ENCODE measurements at regions not wholly inside any gene's neighbourhood (a gene's known extent, or its start where the extent isn't known, plus 50 kb on each side); places are given as distances from the start of the nearest gene placed in this dataset.
"Not testable (repeated sequence)": the region's sequence is repeated elsewhere in the genome, so short reads cannot be mapped to it uniquely, and the experiment has no call there.

- DNase-seq, result no peak
Measured at GRCh38 chr4:60579335-60579734, 620.8 kb upstream of the ADGRL3 start.

DNA sequence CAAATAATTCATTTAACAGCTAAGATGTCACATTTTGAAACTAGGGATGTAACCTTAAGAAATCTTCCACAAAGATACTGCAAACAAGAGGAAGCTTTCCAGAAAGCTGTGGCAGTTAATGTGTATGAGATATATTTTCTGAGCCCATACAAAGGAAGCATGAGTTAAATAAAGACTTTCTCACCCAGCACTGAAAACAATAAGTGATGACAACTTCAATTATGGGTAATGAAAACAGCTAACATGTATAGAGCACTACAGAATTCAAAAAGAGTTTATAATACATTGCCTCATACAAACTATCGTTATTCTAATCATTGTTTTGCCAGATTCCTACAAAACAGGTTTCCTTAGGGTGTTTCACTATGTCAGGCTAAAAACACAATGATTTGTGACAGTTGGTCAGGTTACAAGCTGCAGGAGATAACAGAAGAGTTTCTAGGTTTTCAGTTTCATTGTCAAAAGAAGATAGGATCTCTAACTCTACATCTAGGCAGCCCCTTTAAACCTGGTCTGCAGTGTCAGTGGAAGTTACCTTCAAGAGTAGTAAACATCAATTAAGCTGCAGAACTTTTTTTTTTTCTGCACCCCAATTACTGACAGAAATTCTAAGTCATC lies 618.1 kb upstream of the ADGRL3 start:
- DNase-seq, result no peak

DNA sequence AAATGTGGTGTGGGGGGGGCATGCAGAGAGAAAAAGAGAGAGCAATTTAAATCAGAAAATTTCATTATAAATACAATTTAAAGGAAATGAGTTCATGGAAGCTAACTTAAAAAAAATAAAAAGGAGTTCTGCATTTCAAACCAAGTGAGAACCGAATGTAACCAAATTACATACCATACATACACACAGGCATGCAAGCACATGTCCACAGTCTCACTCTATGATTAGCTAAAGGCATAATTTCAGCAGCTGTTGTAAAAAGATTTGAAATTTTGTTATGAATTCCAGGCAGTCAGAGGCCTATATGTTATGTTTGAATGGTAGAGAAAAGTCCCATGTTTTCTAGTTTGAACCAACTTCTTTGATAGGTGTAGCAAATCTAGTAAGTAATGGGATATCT lies 611.6 kb upstream of the ADGRL3 start:
- no peak for DNase-seq

DNA sequence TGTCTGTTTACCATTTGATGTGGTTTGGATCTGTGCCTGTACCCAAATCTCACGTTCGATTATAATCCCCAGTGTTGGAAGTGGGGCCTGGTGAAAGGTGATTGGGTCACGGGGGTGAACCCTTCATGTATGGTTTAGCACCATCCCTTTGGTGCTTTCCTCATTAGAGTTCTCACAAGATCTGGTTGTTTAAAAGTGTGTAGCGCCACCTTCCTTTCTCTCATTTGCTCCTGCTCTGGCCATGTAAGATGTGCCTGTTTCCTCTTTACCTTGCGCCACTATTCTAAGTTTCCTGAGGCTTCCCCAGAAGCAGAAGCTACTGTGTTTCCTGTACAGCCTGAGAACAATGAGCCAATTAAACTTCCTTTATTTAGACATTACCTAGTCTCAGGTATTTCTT lies 610.7 kb upstream of the ADGRL3 start:
- no peak for DNase-seq

GRCh38 chr4:60590116-60590515 lies 610.0 kb upstream of the ADGRL3 start:
- no peak for DNase-seq

- DNase-seq, result no peak
Measured at GRCh38 chr4:60605646-60606354, 594.3 kb upstream of the ADGRL3 start.

DNA sequence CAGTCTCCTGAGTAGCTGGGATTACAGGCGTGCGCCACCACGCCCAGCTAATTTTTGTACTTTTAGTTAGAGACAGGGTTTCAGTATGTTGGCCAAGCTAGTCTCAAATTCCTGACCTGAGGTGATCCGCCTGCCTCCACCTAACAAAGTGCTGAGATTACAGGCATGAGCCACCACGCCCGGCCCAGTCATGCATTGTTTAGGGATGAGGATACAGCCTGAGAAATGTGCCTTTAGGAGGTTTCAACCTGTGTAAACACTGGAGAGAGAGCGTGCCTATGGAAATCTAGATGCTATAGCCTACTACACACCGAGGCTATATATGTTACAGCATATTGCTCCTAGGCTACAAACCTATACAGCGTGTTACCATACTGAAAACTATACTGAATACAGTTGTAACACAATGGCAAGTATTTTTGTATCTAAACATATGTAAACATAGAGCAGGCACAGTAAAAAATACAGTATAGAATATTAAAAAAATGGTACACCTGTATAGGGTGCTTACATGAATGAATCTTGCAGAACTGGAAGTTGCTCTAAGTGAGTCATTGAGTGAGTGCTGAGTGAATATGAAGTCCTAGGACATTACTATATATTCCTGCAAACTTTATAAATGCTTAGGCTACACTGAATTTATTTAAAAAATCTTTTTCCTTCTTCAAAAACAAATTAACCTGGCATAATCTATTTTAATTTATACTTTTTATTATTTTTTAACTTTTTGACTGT lies 588.2 kb upstream of the ADGRL3 start:
- no peak for DNase-seq

GRCh38 chr4:60617731-60618130 lies 582.4 kb upstream of the ADGRL3 start:
- DNase-seq, result no peak

DNA sequence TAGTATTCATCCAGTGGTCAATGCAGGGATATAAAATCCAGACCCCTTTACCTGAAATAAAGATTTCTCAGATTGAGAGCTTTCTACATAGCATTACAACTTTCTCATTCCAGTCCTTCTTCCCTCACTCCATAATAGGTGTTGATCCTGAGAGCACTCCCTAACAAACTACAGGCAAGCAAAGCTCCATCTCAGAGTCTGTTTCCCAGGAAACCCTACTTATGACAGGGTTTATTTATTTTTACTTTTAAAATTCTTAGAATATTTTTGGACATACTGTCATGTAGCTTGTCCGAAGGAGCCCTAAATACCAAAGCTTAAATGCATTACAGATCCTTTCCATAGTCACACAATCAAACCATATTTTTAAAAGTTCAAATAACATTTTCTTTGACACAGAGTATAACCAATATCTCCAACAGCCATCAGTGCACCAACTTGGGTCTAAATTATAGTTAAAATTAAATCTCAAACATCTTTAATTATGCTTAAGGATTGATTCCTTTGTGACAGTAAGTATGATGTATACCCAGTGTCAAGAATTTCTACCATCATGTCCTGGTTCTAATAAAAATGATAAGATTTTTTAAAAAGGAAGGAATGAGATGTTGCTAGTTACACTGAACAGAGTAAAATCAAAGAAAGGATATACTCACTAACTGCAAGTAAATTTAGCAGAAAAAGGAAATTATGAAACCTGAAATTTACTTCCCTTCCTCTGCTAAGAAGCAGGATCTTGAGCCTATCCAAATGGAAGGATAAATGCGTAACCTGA lies 580.4 kb upstream of the ADGRL3 start:
- no peak for DNase-seq

- no peak for DNase-seq
Measured at GRCh38 chr4:60637976-60638375, 562.1 kb upstream of the ADGRL3 start.

GRCh38 chr4:60648774-60649173 lies 551.4 kb upstream of the ADGRL3 start:
- no peak for DNase-seq

DNA sequence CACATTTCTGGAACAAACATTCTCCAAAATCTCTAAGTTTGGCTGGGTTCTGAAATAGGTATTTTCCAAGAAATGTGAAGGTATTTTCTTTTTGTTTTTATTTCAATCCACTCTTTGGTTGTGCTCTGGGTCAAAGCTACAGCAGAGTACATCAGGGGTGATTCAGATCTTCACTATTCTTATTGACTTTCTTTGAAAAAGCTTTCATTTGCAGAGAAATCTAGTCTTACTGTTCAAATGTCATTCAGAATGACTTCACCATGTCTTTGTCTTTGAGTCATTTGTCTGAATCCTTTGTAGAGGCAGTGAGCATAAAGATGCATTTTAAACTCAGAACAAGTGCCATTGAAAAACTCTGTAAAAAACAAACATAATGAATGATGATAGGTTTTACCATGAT lies 547.2 kb upstream of the ADGRL3 start:
- DNase-seq, result no peak

DNA sequence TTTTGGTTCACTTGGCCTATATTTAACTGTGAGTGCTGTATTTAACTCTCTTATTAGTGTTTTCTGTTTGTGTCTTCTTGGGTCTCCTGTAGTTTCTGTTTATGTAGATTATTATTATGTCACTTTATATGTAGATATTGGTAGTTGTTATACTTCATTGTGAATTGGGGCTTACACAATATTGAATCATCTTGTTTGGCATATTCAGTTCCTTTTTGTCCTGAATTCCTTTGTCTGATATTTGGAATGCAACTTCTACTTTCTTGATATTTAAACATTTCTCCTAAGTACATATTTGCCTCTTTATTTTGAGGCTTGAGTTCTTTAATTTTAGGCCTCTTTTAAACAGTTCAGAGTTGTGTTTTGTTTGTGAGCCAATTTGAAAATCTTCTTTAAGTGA lies 544.8 kb upstream of the ADGRL3 start:
- DNase-seq, result no peak

GRCh38 chr4:60656171-60656570 lies 544.0 kb upstream of the ADGRL3 start:
- DNase-seq, result no peak

GRCh38 chr4:60657041-60657440 lies 543.1 kb upstream of the ADGRL3 start:
- DNase-seq, result no peak

DNA sequence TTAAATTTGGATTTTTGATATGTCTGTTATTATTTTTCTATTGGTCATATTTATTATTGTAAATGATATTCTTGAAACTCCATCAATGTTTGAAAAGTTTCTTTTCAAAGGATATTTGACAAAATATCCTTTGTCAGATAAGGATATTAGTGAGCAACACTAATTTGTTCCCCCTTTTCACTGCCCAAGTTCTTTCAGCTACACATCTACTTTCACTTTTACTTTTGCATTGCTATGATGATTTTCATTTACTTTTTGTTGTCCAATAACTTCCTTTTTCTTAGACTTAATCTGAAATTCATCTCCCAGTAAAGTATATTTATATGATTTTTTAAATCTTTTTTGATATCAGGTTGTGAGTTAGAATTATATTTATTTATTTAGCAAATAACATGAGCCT lies 542.3 kb upstream of the ADGRL3 start:
- no peak for DNase-seq

DNA sequence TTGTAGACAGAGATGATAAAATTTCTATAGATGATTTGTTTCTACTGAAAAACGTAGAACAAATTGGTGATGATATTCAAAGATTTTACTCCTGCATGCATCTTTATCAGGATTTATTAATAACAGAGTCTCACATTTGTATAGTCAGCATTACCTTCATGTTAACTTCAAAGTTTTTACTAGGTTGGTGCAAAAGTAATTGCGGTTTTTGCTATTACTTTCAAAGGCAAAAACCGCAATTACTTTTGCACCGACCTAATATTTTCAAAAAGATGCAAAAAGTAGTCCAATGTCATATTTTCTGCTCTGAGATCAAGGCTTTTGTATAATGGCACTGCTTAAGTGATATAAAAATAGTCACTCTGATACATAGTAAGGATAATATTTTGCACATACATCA lies 536.4 kb upstream of the ADGRL3 start:
- no peak for DNase-seq

- no peak for DNase-seq
Measured at GRCh38 chr4:60682901-60683300, 517.2 kb upstream of the ADGRL3 start.

DNA sequence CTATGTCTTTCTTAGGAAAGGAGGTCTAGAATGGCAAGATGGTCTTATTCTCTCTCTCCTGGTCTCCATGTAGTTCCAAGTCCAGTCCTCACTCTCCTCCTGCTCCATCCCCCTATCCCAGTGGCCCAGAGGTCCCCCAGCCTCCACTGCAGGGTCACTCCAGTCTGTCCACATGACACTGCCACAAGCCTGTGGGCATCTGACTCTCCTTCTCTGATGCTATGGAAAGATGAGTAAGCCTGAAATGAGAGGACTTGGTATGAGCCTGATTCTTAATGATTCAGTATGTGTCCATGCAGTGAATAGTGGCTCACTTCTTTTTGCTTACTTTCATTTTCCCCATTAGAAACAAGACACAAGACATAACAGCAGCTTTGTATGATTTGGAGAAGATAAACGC lies 516.8 kb upstream of the ADGRL3 start:
- no peak for DNase-seq

DNA sequence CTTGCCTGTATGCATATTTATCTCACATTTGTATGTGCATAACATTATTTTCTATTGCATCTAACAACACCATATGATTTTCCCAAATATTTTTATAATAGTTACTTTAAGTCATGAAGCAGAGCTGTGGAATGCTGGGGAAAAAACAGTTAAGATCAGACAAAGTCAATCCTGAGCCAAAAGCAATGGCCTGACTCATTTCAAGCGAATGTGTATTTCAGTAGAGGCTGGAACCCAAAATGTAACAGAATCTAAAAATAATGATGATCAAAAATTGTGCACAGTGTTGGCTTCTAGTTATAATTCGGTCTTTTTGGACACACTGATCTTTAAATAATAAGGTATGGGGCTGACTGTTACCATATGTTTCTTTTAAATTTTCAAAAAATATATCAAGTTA lies 516.2 kb upstream of the ADGRL3 start:
- DNase-seq, result no peak

- DNase-seq, result not testable (repeated sequence)
Measured at GRCh38 chr4:60696062-60696461, 504.1 kb upstream of the ADGRL3 start.

- no peak for DNase-seq
Measured at GRCh38 chr4:60709061-60709460, 491.1 kb upstream of the ADGRL3 start.

GRCh38 chr4:60718874-60719273 lies 481.3 kb upstream of the ADGRL3 start:
- no peak for DNase-seq

GRCh38 chr4:60721685-60722084 lies 478.4 kb upstream of the ADGRL3 start:
- DNase-seq, result no peak
